Breast epithelium (tissue), 4 donors: ENCODE measurements at regions not wholly inside any gene's neighbourhood (a gene's known extent, or its start where the extent isn't known, plus 50 kb on each side); places are given as distances from the start of the nearest gene placed in this dataset.

ENCODE experiments used
- DNase-seq, 2 donors: peaks; one replicate each; pipeline ENCODE4 v3.0.0-alpha.2; 2019; ENCODE audit warnings: low spot score in 2 of 2
- H3K27ac ChIP-seq, 2 donors: fragments of 200-600 bp; sonication (generic) in 1 of 2; one replicate each; pipeline ENCODE4 v1.5.1; 2016 to 2019; ENCODE audit warnings: mild to moderate bottlenecking in 1 of 2
- H3K27me3 ChIP-seq, 2 donors: fragments of 200-600 bp; sonication (generic) in 1 of 2; one replicate each; pipeline versions ENCODE4 v1.5.1 to v1.6.0; 2017 to 2019; ENCODE audit warnings: control low read depth in 1 of 2, mild to moderate bottlenecking in 1 of 2
- H3K36me3 ChIP-seq: fragments of 200-600 bp; one replicate; pipeline ENCODE4 v1.5.1; 2019
- H3K4me1 ChIP-seq, 2 donors: fragments of 200-600 bp; sonication (generic); one replicate each; pipeline ENCODE4 v1.5.1; 2016 to 2019; ENCODE audit warnings: control low read depth in 1 of 2
- H3K4me3 ChIP-seq, 3 donors: fragments of 200-600 bp; sonication (generic); 1 replicate in 2 of 3; 2 replicates in 1 of 3; pipeline ENCODE4 v1.5.1; 2016 to 2019; ENCODE audit warnings: mild to moderate bottlenecking in 3 of 3, moderate library complexity in 2 of 3
- H3K9me3 ChIP-seq, 2 donors: fragments of 200-600 bp; sonication (generic) in 1 of 2; one replicate each; pipeline ENCODE4 v1.5.1; 2016 to 2019; ENCODE audit warnings: control low read depth in 1 of 2
- CTCF ChIP-seq, 3 donors: fragments of 450-650 bp; IDR thresholded peaks; one replicate each; pipeline ENCODE4 v1.5.1; 2016 to 2017; ENCODE audit warnings: antibody characterized with exemption in 3 of 3, mild to moderate bottlenecking in 3 of 3, moderate library complexity in 3 of 3
- POLR2A ChIP-seq: fragments of 450-650 bp; IDR thresholded peaks from one replicate; pipeline ENCODE4 v1.6.1; 2016; ENCODE audit warnings: antibody characterized with exemption, mild to moderate bottlenecking, moderate library complexity
- POLR2AphosphoS5 ChIP-seq, 3 donors: sonication (generic); formaldehyde crosslinking; IDR thresholded peaks; one replicate each; pipeline ENCODE4 v1.6.1; 2017; ENCODE audit warnings: antibody characterized with exemption in 3 of 3
- intact Hi-C: fragments of 100-400 bp; cut with DNase I; formaldehyde crosslinking; loops from one replicate; pipeline ENCODE4 v1.15.1; 2023; ENCODE audit warnings: low total_unique reads

- intact Hi-C loops: no loop called here
- H3K27me3 ChIP-seq: no peaks in the 10 kb centered on the region
- H3K36me3 ChIP-seq: no peaks in the 10 kb centered on the region
- H3K4me1 ChIP-seq: no peaks in the 10 kb centered on the region
- no peak overlapping the region for H3K27ac ChIP-seq
- no peak for TF ChIP-seq POLR2AphosphoS5 (IDR thresholded peaks at IDR 0.05)
- no peak for TF ChIP-seq CTCF (IDR thresholded peaks at IDR 0.05)
- no peak for TF ChIP-seq POLR2A
- no peak overlapping the region for H3K4me3 ChIP-seq
- DNase-seq: no peak
- no peaks in the 10 kb centered on the region for H3K9me3 ChIP-seq
These were observed 73.5 kb upstream of the TMCO5A start for GRCh38 chr15:37860896-37861295.

GRCh38 chr15:37865687-37866086 lies 68.8 kb upstream of the TMCO5A start:
- Histone ChIP-seq H3K27ac (no peak overlapping the region), H3K4me3 (no peak overlapping the region)
- intact Hi-C loops: no loop called here

GRCh38 chr15:37870711-37871110 lies 63.7 kb upstream of the TMCO5A start:
- H3K9me3 ChIP-seq: no peaks in the 10 kb centered on the region
- H3K27ac ChIP-seq: no peak overlapping the region
- DNase-seq: no peak
- no peaks in the 10 kb centered on the region for H3K36me3 ChIP-seq
- TF ChIP-seq CTCF (IDR thresholded peaks at IDR 0.05): no peak
- no peak for TF ChIP-seq POLR2A
- TF ChIP-seq POLR2AphosphoS5 (IDR thresholded peaks at IDR 0.05): no peak
- H3K27me3 ChIP-seq: no peaks in the 10 kb centered on the region
- intact Hi-C loops: no loop called here
- no peak overlapping the region for H3K4me3 ChIP-seq
- H3K4me1 ChIP-seq: no peaks in the 10 kb centered on the region

More at GRCh38 chr15:37865687-37866086, 68.8 kb upstream of the TMCO5A start:
- DNase-seq: no peak
- no peaks in the 10 kb centered on the region for H3K4me1 ChIP-seq
- H3K36me3 ChIP-seq: no peaks in the 10 kb centered on the region
- no peaks in the 10 kb centered on the region for H3K9me3 ChIP-seq
- H3K27me3 ChIP-seq: no peaks in the 10 kb centered on the region
- TF ChIP-seq POLR2AphosphoS5 (IDR thresholded peaks at IDR 0.05) (no peak), POLR2A (no peak), CTCF (IDR thresholded peaks at IDR 0.05) (no peak)

GRCh38 chr15:37872661-37873060 lies 61.8 kb upstream of the TMCO5A start:
- no peaks in the 10 kb centered on the region for H3K36me3 ChIP-seq
- DNase-seq: no peak
- H3K27me3 ChIP-seq: no peaks in the 10 kb centered on the region
- intact Hi-C loops: no loop called here
- no peaks in the 10 kb centered on the region for H3K9me3 ChIP-seq
- TF ChIP-seq CTCF (IDR thresholded peaks at IDR 0.05) (no peak), POLR2A (no peak), POLR2AphosphoS5 (IDR thresholded peaks at IDR 0.05) (no peak)
- no peaks in the 10 kb centered on the region for H3K4me1 ChIP-seq
- H3K27ac ChIP-seq: no peak overlapping the region
- H3K4me3 ChIP-seq: peak overlapping the region in 1 of 3 donors; percentile 4

- no peak overlapping the region for H3K27ac ChIP-seq
- TF ChIP-seq CTCF (IDR thresholded peaks at IDR 0.05) (no peak), POLR2A (no peak), POLR2AphosphoS5 (IDR thresholded peaks at IDR 0.05) (no peak)
- no peaks in the 10 kb centered on the region for H3K36me3 ChIP-seq
- intact Hi-C loops: no loop called here
- no peaks in the 10 kb centered on the region for H3K4me1 ChIP-seq
- no peak for DNase-seq
- no peaks in the 10 kb centered on the region for H3K27me3 ChIP-seq
- H3K4me3 ChIP-seq: no peak overlapping the region
- H3K9me3 ChIP-seq: no peaks in the 10 kb centered on the region
These were observed 61.1 kb upstream of the TMCO5A start for GRCh38 chr15:37873336-37873735.
